ENCODE measurements at regions not wholly inside any gene's neighbourhood (a gene's known extent, or its start where the extent isn't known, plus 50 kb on each side); places are given as distances from the start of the nearest gene placed in this dataset.
"Not testable (repeated sequence)": the region's sequence is repeated elsewhere in the genome, so short reads cannot be mapped to it uniquely, and the experiment has no call there.

GRCh38 chr11:67877316-67877715 lies 126.6 kb downstream of the UNC93B1 start:
- not testable (repeated sequence) for DNase-seq (ENCODE audit: low read depth)

GRCh38 chr11:67873223-67873622 lies 130.7 kb downstream of the UNC93B1 start:
- DNase-seq (ENCODE audit: low read depth): not testable (repeated sequence)

- not testable (repeated sequence) for DNase-seq (ENCODE audit: low read depth)
Observed at GRCh38 chr11:67871168-67871567, 132.7 kb downstream of the UNC93B1 start.

DNA sequence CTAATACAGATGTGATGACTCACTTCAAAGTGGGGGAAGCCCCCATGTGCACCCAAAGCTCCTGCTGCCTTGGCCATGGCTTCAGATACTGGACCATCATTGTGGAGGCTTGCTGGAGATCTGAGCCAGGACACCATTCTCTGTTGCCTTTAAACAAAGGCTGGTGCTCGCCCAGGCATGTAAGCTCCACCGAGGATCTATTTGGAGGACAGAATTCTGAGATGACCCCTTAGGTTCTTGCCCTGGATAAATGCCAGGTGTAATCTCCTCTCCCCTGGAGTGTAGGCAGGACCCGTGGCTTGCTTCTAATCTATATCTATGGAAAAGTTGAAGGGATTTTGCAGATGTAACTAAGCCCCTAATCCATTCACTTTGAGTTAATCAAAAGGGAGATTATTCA lies 141.0 kb downstream of the UNC93B1 start:
- not testable (repeated sequence) for DNase-seq (ENCODE audit: low read depth)

DNA sequence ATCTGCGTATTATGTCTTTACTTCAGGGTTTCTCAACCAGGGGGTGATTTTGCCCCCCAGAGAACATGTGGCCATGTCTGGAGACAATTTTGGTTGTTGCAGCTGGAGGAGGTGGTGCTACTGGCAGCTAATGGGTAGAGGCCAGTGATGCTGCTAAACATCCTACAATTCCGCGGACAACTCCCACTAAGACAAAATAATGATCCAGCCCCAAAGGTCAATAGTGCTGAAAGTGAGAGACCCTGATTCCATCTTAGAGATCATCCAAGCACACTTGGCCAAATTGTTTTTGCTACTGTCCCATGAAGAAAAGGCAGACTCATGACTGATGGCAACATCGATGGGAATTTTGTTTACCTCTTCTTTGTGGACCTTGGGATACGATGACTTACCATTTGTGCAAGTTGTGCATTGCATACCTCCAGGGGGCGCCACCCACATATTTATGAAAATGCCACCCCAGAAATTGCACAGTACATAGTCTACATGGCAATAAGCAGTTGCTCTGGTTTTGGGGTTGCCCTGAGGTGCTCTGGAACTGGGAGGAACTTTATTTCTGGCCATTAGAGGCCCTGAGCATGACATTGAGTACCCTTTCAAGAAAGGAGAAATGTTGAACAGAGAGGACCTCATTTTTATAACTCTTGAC lies 144.3 kb downstream of the UNC93B1 start:
- DNase-seq (ENCODE audit: low read depth): not testable (repeated sequence)

- not testable (repeated sequence) for DNase-seq (ENCODE audit: low read depth)
Observed at GRCh38 chr11:67850747-67851146, 153.2 kb downstream of the UNC93B1 start.

DNA sequence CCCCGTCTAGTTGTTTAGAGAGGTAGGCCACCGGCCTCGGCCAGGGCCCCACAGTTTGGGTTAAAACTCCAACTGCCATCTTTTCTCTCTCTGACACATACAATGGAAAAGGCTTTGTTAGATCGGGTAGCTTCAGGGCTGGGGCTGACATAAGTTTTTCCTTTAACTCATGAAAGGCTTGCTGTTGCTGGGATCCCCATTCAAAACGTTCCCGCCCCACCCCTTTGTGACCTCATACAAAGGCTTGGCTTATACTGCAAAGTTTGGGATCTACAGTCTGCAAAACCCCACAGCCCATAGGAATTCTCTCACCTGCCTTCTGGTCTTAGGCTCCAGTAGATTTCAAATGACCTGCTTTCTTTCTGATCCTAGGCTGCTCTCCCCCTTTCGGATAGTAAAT lies 154.1 kb downstream of the UNC93B1 start:
- not testable (repeated sequence) for DNase-seq (ENCODE audit: low read depth)

- not testable (repeated sequence) for DNase-seq (ENCODE audit: low read depth)
Observed at GRCh38 chr11:67847896-67848875, 155.7 kb downstream of the UNC93B1 start.

- not testable (repeated sequence) for DNase-seq (ENCODE audit: low read depth)
Observed at GRCh38 chr11:67846303-67846702, 157.6 kb downstream of the UNC93B1 start.

DNA sequence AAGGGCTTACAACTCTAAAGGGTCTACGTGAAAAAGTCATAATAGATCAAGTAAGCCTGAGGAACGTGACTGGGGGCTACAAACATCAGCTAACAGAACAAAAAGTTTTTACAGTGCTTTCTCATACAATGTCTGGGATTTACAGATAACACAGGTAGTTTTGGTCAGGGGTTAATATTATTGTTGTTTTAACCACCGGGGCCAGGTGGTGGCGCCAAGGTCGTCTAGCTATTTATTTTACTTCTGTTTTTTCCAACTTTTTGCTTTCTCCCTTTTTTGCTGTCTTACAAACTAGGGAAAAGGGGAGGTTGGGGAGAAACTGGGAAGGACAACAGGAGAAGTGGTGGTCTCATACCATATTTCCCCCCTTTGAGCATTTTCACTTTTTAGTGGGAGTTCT lies 158.6 kb downstream of the UNC93B1 start:
- DNase-seq (ENCODE audit: low read depth): not testable (repeated sequence)

DNA sequence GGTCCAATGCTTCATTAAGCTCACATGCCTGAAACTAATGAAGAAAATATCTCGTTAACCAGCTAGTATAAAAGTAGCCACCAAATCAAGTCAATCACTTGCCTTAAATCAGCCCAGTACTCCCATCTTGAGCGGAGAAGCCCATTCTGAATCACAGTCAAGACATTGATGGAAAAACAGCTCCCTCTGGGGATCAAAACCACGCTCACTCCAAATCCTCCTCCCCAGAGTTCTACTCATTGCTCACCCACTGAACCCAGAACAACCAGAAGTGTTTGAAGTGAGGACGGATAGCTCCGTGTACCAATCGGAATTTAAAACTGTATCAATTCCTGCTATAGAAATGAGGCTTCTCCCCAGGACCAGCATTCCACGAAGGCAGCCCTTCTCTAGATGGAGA lies 163.3 kb downstream of the UNC93B1 start:
- DNase-seq (ENCODE audit: low read depth): not testable (repeated sequence)

DNA sequence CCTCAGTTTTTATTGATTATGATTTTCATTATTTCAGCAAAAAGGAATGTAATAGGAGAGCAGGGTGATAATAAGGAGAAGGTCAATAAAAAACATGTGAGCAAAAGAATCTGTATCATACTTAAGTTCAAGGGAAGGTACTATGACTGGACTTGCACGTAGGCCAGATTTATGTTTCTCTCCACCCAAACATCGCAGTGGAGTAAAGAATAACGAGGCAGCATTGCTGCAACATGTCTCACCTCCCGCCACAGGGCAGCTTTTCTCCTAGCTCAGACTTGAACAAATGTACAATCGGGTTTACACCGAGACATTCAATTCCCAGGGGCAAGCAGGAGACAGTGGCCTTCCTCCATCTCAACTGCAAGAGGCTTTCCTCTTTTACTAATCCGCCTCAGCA lies 155.7 kb upstream of the ALDH3B2 start:
- not testable (repeated sequence) for DNase-seq (ENCODE audit: low read depth)

- DNase-seq (ENCODE audit: low read depth): not testable (repeated sequence)
Observed at GRCh38 chr11:67826951-67827296, 152.5 kb upstream of the ALDH3B2 start.

DNA sequence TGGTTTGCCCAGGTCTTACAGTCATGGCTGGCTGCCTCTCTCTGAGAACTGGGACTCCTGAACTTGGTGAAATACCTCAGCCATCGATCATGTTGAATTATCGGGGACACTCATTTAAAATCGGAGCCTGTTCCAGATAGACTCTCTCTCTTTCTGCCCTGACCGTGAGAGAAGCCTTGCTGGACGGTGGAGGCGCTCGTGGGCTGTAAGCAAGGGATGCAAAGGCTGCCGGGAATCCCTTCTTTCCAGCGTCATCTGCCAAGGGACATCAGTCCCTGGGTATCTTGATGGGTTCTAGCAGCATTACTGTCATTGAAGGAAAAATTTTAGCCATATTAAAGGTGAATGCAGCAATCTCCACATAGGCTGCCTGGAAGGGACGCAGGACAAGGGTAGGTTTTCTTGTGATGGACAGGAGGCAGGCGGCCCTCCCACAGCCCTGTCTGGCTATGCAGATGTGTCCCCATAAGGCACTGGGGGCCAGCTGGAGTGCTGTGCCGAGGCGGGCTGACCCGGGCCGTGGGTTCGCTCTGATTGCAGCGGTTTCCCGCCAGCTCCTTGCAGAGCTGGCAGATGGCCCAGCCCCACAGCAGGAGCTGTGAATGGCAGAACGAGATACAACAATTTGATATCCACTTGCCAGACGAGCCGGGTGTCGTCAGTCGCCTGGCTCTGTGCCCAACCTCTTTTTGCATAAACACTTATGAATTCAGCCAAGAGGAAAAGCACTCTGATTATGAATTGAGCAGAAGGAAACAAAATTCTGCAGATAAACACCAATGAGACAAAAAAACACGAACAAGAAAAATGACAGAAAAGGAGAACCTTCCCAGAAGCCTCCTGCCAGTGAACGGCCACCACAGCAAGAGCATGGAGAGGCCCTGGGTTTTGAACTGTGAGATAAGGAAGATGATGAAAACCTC lies 151.9 kb upstream of the ALDH3B2 start:
- peak; percentile 8 for DNase-seq (ENCODE audit: low read depth)

GRCh38 chr11:67824861-67825260 lies 150.4 kb upstream of the ALDH3B2 start:
- not testable (repeated sequence) for DNase-seq (ENCODE audit: low read depth)

GRCh38 chr11:67820081-67820480 lies 145.7 kb upstream of the ALDH3B2 start:
- no peak for DNase-seq (ENCODE audit: low read depth)

GRCh38 chr11:67817558-67817957 lies 143.1 kb upstream of the ALDH3B2 start:
- DNase-seq (ENCODE audit: low read depth): not testable (repeated sequence)

DNA sequence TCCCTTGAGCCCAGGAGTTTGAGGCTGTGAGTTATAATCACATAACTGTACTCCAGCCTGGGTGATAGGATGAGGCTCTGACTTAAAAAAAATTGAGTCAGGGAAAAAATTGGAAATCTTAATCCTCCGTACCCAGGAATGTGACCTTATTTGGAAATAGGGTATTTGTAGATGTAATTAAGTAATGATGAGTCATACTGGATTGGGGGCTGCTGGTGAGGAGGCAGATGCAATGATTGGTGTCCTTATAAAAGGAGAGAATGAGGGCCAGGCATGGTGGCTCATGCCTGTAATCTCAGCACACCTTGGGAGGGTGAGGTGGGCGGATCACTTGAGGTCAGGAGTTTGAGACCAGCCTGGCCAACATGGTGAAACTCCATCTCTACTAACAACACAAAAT lies 134.9 kb upstream of the ALDH3B2 start:
- DNase-seq (ENCODE audit: low read depth): peak; percentile 54

- not testable (repeated sequence) for DNase-seq (ENCODE audit: low read depth)
Observed at GRCh38 chr11:67807896-67808295, 133.5 kb upstream of the ALDH3B2 start.

DNA sequence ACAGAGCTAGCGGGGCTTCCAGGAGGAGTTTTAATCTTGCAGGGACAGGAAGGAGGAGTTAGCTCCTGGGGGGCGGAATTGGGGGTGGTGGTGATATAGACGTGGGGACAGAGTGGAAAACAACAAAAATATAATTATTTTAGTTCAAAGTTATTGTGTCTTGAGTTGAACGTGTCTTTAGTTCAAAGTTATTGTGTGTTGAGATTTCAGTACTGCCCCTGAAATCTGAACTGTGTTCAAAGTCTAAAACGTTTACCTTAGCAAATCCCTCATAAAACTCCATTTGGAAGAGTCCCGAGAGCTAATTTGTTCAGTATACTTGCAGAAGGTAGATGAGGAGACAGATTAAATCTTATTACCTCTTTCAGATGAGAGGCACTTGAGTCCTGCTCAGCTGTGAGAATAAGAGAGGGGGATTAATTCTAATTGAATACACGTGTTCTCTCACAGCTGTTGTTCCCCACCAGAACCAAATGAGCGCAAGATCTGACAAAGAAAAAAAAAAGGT lies 132.4 kb upstream of the ALDH3B2 start:
- DNase-seq (ENCODE audit: low read depth): not testable (repeated sequence)

DNA sequence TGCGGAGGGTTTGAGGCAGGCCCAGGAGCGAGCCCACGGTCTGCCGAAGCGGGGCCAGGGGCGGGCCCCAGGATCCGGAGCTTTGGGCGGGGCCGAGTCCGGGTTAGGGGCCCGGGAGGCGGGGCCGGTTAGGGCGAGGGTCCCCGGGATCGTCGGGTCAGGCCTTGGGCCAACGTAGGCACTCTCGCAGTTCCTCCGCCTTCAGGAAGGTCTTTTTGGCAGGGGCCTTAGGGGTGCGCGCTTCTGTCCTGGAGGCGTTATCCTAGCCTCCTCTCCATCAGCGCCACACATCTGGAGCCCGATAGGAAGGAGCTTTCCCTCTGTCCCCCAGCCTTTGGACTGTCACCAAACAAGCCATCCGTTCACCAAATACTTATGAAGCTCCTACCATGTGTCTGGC lies 131.8 kb upstream of the ALDH3B2 start:
- peak; percentile 21 for DNase-seq (ENCODE audit: low read depth)
